ENCODE measurements at regions not wholly inside any gene's neighbourhood (a gene's known extent, or its start where the extent isn't known, plus 50 kb on each side); places are given as distances from the start of the nearest gene placed in this dataset.

DNA sequence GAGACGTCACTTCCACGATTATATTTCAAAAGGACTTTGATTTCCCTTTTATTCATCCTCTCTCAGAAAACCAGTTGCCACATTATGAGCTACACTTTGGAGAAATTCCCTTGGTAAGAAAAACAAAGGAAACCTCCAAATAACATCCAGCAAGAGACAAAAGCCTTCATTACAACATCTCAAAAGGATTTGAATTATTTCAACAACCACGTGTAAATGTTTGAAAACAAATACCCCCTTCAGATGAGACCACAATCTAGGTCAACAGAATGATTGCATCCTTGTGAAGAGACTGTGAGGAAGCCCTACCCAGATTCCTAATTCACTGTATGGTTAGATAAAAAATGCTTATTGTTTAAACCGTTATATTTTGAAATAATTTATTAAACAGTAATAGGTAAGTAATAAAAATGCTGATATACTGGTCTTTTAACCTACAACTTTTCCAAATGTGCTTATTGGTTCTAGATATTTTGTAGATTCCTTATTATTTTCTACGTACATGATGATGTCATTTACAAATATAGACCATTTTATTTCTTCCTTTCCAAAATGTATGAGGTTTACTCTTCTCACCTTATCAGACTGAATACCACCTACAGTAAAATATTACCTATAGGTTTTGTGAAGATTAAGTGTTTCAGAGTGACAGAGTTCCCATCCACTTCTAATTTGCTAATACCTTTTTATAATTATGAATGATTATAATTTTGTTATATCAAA is 922.7 kb upstream of the CHAC2 start:
- H3K36me3 ChIP-seq (ENCODE audit: control insufficient read depth in 4 of 4, insufficient read depth in 4 of 4, low read length in 3 of 4), result no peaks in the 10 kb centered on the region
- no peak overlapping the region for H3K4me3 ChIP-seq (ENCODE audit: control insufficient read depth in 1 of 7, extremely low read depth in 1 of 7, insufficient read depth in 4 of 7, low read depth in 2 of 7, low read length in 6 of 7)
- no peak for DNase-seq
- H3K27me3 ChIP-seq (replicated peaks in 2 of 5; ENCODE audit: control insufficient read depth in 4 of 5, insufficient read depth in 5 of 5, low read length in 4 of 5), result no peaks in the 10 kb centered on the region
- H3K4me1 ChIP-seq (ENCODE audit: control extremely low read depth in 1 of 4, control insufficient read depth in 4 of 4, insufficient read depth in 4 of 4, low read length in 3 of 4), result no peaks in the 10 kb centered on the region
- CTCF ChIA-PET, result no interaction called here
- H3K27ac ChIP-seq (ENCODE audit: insufficient read depth in 1 of 2, low read depth in 1 of 2, low read length in 2 of 2, poor library complexity in 1 of 2, severe bottlenecking in 2 of 2), result no peak overlapping the region
- POLR2A ChIA-PET, result no interaction called here
- no peaks in the 10 kb centered on the region for H3K9me3 ChIP-seq (ENCODE audit: control extremely low read depth in 1 of 5, control insufficient read depth in 4 of 5, insufficient read depth in 2 of 5, low read depth in 1 of 5, low read length in 4 of 5)
- 75% methylated on average over 2 of the region's 5 CpGs for WGBS (ENCODE audit: insufficient coverage)

DNA sequence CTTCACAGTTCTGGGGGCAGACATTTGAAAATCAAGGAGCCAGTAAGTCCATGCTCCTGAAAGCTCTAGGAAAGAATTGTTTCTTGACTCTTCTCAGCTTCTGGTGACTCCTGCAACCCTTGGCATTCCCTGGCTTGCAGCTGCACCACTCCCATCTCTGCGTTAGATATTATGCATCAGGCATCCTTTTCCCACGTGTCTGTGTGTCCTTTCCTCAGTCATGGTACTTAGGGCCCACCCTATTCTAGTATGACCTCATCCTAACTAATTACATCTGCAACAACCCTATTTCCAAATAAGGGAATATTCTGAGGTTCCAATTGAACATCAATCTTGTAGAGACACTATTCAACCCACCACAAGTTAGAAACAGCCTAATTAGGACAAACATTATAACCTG is 931.7 kb upstream of the CHAC2 start:
- ChIA-PET CTCF (no interaction called here), POLR2A (no interaction called here)
- WGBS (ENCODE audit: insufficient coverage), result 100% methylated on average over 1 of the region's 2 CpGs
- Histone ChIP-seq H3K27ac (ENCODE audit: insufficient read depth in 1 of 2, low read depth in 1 of 2, low read length in 2 of 2, poor library complexity in 1 of 2, severe bottlenecking in 2 of 2) (no peak overlapping the region), H3K36me3 (ENCODE audit: control insufficient read depth in 4 of 4, insufficient read depth in 4 of 4, low read length in 3 of 4) (no peaks in the 10 kb centered on the region), H3K4me1 (ENCODE audit: control extremely low read depth in 1 of 4, control insufficient read depth in 4 of 4, insufficient read depth in 4 of 4, low read length in 3 of 4) (no peaks in the 10 kb centered on the region), H3K27me3 (replicated peaks in 2 of 5; ENCODE audit: control insufficient read depth in 4 of 5, insufficient read depth in 5 of 5, low read length in 4 of 5) (no peaks in the 10 kb centered on the region), H3K4me3 (ENCODE audit: control insufficient read depth in 1 of 7, extremely low read depth in 1 of 7, insufficient read depth in 4 of 7, low read depth in 2 of 7, low read length in 6 of 7) (no peak overlapping the region), H3K9me3 (ENCODE audit: control extremely low read depth in 1 of 5, control insufficient read depth in 4 of 5, insufficient read depth in 2 of 5, low read depth in 1 of 5, low read length in 4 of 5) (no peaks in the 10 kb centered on the region)
- no peak for DNase-seq

DNA sequence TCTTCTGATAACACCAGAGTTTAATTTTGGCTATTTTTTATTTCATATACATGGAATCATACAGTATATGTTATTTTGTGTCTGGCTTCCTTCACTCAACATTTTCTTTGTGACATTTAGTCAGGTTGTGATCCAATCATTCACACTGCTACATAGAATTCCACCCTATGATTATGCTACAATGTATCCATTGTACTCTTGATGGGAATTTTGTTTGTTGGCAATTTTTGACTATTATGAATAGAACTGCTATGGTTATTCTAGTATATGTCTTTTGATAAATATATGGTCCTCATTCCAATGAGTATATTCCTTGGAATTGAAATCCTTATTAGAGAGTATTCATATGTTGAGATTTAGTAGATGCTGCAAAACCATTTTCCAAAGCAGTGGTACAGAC is 936.4 kb upstream of the CHAC2 start:
- Histone ChIP-seq H3K27me3 (replicated peaks in 2 of 5; ENCODE audit: control insufficient read depth in 4 of 5, insufficient read depth in 5 of 5, low read length in 4 of 5) (no peaks in the 10 kb centered on the region), H3K27ac (ENCODE audit: insufficient read depth in 1 of 2, low read depth in 1 of 2, low read length in 2 of 2, poor library complexity in 1 of 2, severe bottlenecking in 2 of 2) (no peak overlapping the region), H3K9me3 (ENCODE audit: control extremely low read depth in 1 of 5, control insufficient read depth in 4 of 5, insufficient read depth in 2 of 5, low read depth in 1 of 5, low read length in 4 of 5) (no peaks in the 10 kb centered on the region), H3K36me3 (ENCODE audit: control insufficient read depth in 4 of 4, insufficient read depth in 4 of 4, low read length in 3 of 4) (no peaks in the 10 kb centered on the region), H3K4me3 (ENCODE audit: control insufficient read depth in 1 of 7, extremely low read depth in 1 of 7, insufficient read depth in 4 of 7, low read depth in 2 of 7, low read length in 6 of 7) (no peak overlapping the region), H3K4me1 (ENCODE audit: control extremely low read depth in 1 of 4, control insufficient read depth in 4 of 4, insufficient read depth in 4 of 4, low read length in 3 of 4) (no peaks in the 10 kb centered on the region)
- DNase-seq, result no peak
- POLR2A ChIA-PET, result no interaction called here
- CTCF ChIA-PET, result no interaction called here

DNA sequence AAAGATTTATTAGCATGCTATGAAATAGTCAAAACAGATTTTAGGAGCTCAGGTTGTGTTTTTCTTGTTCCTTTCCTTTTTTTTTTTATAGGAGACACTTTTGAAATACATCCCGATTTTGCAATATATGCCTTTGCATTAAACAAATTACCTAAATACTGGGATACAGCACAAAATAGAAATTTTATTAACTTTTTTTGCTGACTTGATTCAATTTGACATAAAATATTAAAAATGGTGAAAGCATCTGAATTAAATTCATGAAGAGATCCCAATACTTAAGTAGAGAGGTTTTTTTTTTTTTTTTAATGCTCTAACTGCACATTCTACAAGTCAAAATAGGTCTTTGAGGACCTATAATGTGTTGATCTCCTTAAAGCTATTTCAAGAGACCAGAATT is 939.5 kb upstream of the CHAC2 start:
- no peak for DNase-seq
- POLR2A ChIA-PET, result no interaction called here
- Histone ChIP-seq H3K27me3 (replicated peaks in 2 of 5; ENCODE audit: control insufficient read depth in 4 of 5, insufficient read depth in 5 of 5, low read length in 4 of 5) (no peaks in the 10 kb centered on the region), H3K9me3 (ENCODE audit: control extremely low read depth in 1 of 5, control insufficient read depth in 4 of 5, insufficient read depth in 2 of 5, low read depth in 1 of 5, low read length in 4 of 5) (no peaks in the 10 kb centered on the region), H3K36me3 (ENCODE audit: control insufficient read depth in 4 of 4, insufficient read depth in 4 of 4, low read length in 3 of 4) (no peaks in the 10 kb centered on the region), H3K4me3 (ENCODE audit: control insufficient read depth in 1 of 7, extremely low read depth in 1 of 7, insufficient read depth in 4 of 7, low read depth in 2 of 7, low read length in 6 of 7) (no peak overlapping the region), H3K4me1 (ENCODE audit: control extremely low read depth in 1 of 4, control insufficient read depth in 4 of 4, insufficient read depth in 4 of 4, low read length in 3 of 4) (no peaks in the 10 kb centered on the region), H3K27ac (ENCODE audit: insufficient read depth in 1 of 2, low read depth in 1 of 2, low read length in 2 of 2, poor library complexity in 1 of 2, severe bottlenecking in 2 of 2) (no peak overlapping the region)
- CTCF ChIA-PET, result no interaction called here
- no CpG with 5 or more reads among the region's 1 CpG for WGBS (ENCODE audit: insufficient coverage)

DNA sequence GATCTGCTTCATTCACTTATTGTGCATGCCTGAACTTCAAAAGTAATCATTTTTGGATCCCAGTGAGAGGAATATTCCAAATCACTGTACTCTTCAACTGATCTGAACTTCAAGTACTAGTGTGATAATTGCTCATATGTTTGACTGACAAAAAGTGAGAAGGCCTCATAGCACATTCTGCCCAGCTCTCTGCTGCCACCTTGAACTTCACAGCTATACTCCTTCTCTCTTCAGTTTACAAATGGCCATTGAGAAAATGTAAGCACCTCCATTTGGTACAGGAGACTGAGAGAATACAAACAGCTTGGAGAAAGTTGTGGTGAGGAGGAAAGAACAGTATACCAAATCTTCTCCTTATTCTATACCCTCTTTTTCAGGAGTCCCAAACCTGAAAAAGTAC is 946.0 kb upstream of the CHAC2 start:
- no peaks in the 10 kb centered on the region for H3K9me3 ChIP-seq (ENCODE audit: control extremely low read depth in 1 of 5, control insufficient read depth in 4 of 5, insufficient read depth in 2 of 5, low read depth in 1 of 5, low read length in 4 of 5)
- no peak overlapping the region for H3K4me3 ChIP-seq (ENCODE audit: control insufficient read depth in 1 of 7, extremely low read depth in 1 of 7, insufficient read depth in 4 of 7, low read depth in 2 of 7, low read length in 6 of 7)
- ChIA-PET CTCF (interaction anchor here (0.6 kb wide), 1 partner anchor 1394 kb away, joined by 5 read pairs; no protein-coding TSS in a partner anchor), POLR2A (no interaction called here)
- no peak overlapping the region for H3K27ac ChIP-seq (ENCODE audit: insufficient read depth in 1 of 2, low read depth in 1 of 2, low read length in 2 of 2, poor library complexity in 1 of 2, severe bottlenecking in 2 of 2)
- H3K36me3 ChIP-seq (ENCODE audit: control insufficient read depth in 4 of 4, insufficient read depth in 4 of 4, low read length in 3 of 4), result no peaks in the 10 kb centered on the region
- DNase-seq, result no peak
- H3K27me3 ChIP-seq (replicated peaks in 2 of 5; ENCODE audit: control insufficient read depth in 4 of 5, insufficient read depth in 5 of 5, low read length in 4 of 5), result no peaks in the 10 kb centered on the region
- no peaks in the 10 kb centered on the region for H3K4me1 ChIP-seq (ENCODE audit: control extremely low read depth in 1 of 4, control insufficient read depth in 4 of 4, insufficient read depth in 4 of 4, low read length in 3 of 4)

DNA sequence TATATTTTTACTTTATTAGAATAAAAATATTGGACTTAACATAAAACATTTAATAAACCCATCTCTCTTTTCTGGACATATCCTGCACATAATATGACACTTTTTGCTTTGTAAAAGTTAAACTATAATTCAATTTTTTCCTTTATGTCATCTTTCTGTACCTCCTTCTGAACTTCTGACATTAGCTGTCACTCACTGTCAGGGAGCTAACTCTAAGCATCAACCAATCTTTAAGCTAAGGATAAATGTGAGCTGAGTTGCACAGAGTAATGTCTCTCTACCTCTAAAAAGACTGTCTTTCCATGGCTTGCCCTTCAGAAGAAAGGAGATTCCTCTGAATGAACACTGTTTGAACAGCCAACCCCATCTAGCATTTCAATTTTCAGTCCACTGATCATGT is 948.6 kb upstream of the CHAC2 start:
- CTCF ChIA-PET, result no interaction called here
- DNase-seq, result no peak
- H3K9me3 ChIP-seq (ENCODE audit: control extremely low read depth in 1 of 5, control insufficient read depth in 4 of 5, insufficient read depth in 2 of 5, low read depth in 1 of 5, low read length in 4 of 5), result no peaks in the 10 kb centered on the region
- H3K36me3 ChIP-seq (ENCODE audit: control insufficient read depth in 4 of 4, insufficient read depth in 4 of 4, low read length in 3 of 4), result no peaks in the 10 kb centered on the region
- no peak overlapping the region for H3K27ac ChIP-seq (ENCODE audit: insufficient read depth in 1 of 2, low read depth in 1 of 2, low read length in 2 of 2, poor library complexity in 1 of 2, severe bottlenecking in 2 of 2)
- H3K4me1 ChIP-seq (ENCODE audit: control extremely low read depth in 1 of 4, control insufficient read depth in 4 of 4, insufficient read depth in 4 of 4, low read length in 3 of 4), result no peaks in the 10 kb centered on the region
- no peak overlapping the region for H3K4me3 ChIP-seq (ENCODE audit: control insufficient read depth in 1 of 7, extremely low read depth in 1 of 7, insufficient read depth in 4 of 7, low read depth in 2 of 7, low read length in 6 of 7)
- POLR2A ChIA-PET, result no interaction called here
- no peaks in the 10 kb centered on the region for H3K27me3 ChIP-seq (replicated peaks in 2 of 5; ENCODE audit: control insufficient read depth in 4 of 5, insufficient read depth in 5 of 5, low read length in 4 of 5)

DNA sequence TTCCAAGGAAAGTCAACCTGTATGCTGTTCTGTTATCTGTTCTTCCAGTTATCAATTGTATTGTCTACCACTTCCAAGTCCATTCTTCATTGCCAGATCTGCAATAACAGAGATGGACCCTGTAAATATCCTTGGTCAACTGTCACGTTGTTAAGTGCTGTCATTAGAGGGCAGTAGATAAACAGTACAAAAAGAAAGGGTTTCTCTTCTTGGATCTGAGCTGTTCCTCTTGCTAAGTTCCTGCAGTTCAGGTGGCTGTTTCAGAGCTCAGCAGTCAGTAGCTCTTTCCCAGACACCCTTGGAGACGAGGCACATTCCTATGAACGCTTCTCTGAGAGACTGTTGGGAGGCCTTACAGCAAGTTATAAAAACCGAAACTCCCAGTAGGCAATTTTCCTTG is 957.1 kb upstream of the CHAC2 start:
- H3K27me3 ChIP-seq (replicated peaks in 2 of 5; ENCODE audit: control insufficient read depth in 4 of 5, insufficient read depth in 5 of 5, low read length in 4 of 5), result no peaks in the 10 kb centered on the region
- WGBS (ENCODE audit: insufficient coverage), result 32% methylated on average over 3 of the region's 4 CpGs
- H3K36me3 ChIP-seq (ENCODE audit: control insufficient read depth in 4 of 4, insufficient read depth in 4 of 4, low read length in 3 of 4), result no peaks in the 10 kb centered on the region
- ChIA-PET POLR2A (no interaction called here), CTCF (no interaction called here)
- peak; percentile 10 to 36 (median 24) for DNase-seq
- H3K27ac ChIP-seq (ENCODE audit: insufficient read depth in 1 of 2, low read depth in 1 of 2, low read length in 2 of 2, poor library complexity in 1 of 2, severe bottlenecking in 2 of 2), result no peak overlapping the region
- H3K4me1 ChIP-seq (ENCODE audit: control extremely low read depth in 1 of 4, control insufficient read depth in 4 of 4, insufficient read depth in 4 of 4, low read length in 3 of 4), result no peaks in the 10 kb centered on the region
- H3K4me3 ChIP-seq (ENCODE audit: control insufficient read depth in 1 of 7, extremely low read depth in 1 of 7, insufficient read depth in 4 of 7, low read depth in 2 of 7, low read length in 6 of 7), result no peak overlapping the region
- no peaks in the 10 kb centered on the region for H3K9me3 ChIP-seq (ENCODE audit: control extremely low read depth in 1 of 5, control insufficient read depth in 4 of 5, insufficient read depth in 2 of 5, low read depth in 1 of 5, low read length in 4 of 5)

Data from common myeloid progenitor, CD34-positive (primary cell).